ENCODE measurements at regions not wholly inside any gene's neighbourhood (a gene's known extent, or its start where the extent isn't known, plus 50 kb on each side); places are given as distances from the start of the nearest gene placed in this dataset.
"Not testable (repeated sequence)": the region's sequence is repeated elsewhere in the genome, so short reads cannot be mapped to it uniquely, and the experiment has no call there.

DNA sequence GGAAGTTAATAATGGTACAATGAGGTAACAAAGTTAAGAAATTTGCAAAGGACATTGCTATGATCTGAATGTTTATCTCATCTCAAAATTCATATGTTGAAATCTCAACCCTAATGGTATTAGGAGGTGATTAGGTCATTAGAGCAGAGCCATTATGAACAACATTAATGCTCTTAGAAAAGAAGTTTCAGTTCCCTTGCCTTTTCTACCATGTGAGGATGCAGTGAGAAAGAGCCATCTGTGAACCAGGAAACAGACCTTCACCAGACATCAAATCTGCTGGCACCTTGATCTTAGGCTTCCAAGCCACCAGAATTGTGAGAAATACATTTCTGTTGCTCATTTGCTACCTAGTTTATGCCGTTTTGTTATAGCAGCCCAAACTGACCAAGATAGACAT is 757.6 kb downstream of the NR4A2 start:
- Histone ChIP-seq H3K9me3 (ENCODE audit: low read depth, low read length) (no peaks in the 10 kb centered on the region), H3K27ac (no peak overlapping the region), H3K4me3 (no peak overlapping the region), H3K36me3 (ENCODE audit: insufficient read depth, low read length) (no peaks in the 10 kb centered on the region), H3K9ac (ENCODE audit: insufficient read length) (no peak overlapping the region)
- TF ChIP-seq EZH2 (IDR thresholded peaks at IDR 0.05) (no peak), FOXP2 (optimal IDR thresholded peaks at IDR 0.05; ENCODE audit: control extremely low read depth, extremely low read length, insufficient read depth) (no peak), POLR2AphosphoS5 (IDR thresholded peaks at IDR 0.05; ENCODE audit: borderline replicate concordance, low read depth, low read length) (no peak)
- no peak for DNase-seq (ENCODE audit: low read depth, low spot score)

DNA sequence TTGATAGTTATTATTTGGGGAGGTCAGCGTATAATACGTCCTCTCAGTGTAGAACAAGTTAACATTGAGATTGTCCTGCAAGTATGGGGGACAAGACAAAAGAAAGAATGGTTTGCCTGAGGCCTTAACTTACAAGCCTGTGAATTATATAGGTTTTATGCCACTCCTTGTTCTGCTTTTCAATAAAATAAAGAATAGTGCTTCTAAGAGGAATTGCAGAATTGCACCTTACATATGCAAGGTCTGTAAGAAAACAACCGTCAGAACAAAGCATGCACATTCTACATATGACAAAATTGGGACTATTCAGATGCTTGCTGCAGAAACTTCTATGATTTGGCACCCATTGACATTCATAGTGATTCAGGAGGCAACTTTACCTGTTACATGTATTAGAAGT is 785.0 kb downstream of the NR4A2 start:
- no peaks in the 10 kb centered on the region for H3K9me3 ChIP-seq (ENCODE audit: low read depth, low read length)
- H3K27ac ChIP-seq, result no peak overlapping the region
- TF ChIP-seq POLR2AphosphoS5 (IDR thresholded peaks at IDR 0.05; ENCODE audit: borderline replicate concordance, low read depth, low read length) (no peak), FOXP2 (optimal IDR thresholded peaks at IDR 0.05; ENCODE audit: control extremely low read depth, extremely low read length, insufficient read depth) (no peak), EZH2 (IDR thresholded peaks at IDR 0.05) (no peak)
- no peaks in the 10 kb centered on the region for H3K36me3 ChIP-seq (ENCODE audit: insufficient read depth, low read length)
- no peak overlapping the region for H3K4me3 ChIP-seq
- H3K9ac ChIP-seq (ENCODE audit: insufficient read length), result no peak overlapping the region
- DNase-seq (ENCODE audit: low read depth, low spot score), result no peak

DNA sequence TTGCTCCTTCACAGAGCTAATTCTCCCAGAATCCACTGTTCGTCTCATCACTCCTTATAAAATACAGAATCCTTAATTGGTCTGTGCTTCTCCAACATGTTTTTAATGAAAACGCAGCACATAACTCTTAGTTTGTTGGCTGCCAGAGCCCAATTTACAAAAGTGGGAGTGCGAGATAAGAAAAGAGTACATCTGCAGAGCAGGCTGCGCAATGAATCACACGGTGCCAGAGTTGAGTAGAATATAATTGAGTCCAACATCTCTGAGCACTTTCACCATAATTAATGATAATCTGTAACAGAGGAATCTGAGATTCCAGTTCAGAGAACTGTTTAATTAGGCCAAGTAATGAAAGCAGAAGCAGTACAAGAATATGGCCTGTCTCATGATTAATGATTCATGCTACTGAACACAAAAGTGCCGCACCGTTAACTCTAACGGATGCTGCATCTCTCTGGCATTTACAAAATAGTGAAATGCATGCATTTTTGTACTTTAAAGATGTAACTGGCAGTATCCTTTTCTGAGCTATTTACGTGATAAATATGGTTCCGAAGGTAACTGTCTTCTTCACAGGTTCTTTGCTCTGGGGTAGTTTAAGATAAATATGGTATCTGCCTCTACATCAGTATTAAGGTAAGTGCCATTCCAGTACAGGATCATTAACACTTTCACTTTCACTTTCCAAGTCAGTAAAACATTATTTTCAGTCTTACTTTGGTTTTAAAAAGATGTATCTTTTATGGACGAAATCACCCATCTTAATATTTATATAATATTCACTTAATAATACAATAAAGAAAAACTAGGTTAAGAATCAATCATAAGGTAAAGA is 785.6 kb downstream of the NR4A2 start:
- H3K9me3 ChIP-seq (ENCODE audit: low read depth, low read length), result no peaks in the 10 kb centered on the region
- no peaks in the 10 kb centered on the region for H3K36me3 ChIP-seq (ENCODE audit: insufficient read depth, low read length)
- H3K27ac ChIP-seq, result no peak overlapping the region
- DNase-seq (ENCODE audit: low read depth, low spot score), result no peak
- H3K9ac ChIP-seq (ENCODE audit: insufficient read length), result no peak overlapping the region
- TF ChIP-seq POLR2AphosphoS5 (IDR thresholded peaks at IDR 0.05; ENCODE audit: borderline replicate concordance, low read depth, low read length), result no peak
- TF ChIP-seq EZH2 (IDR thresholded peaks at IDR 0.05), result no peak
- TF ChIP-seq FOXP2 (optimal IDR thresholded peaks at IDR 0.05; ENCODE audit: control extremely low read depth, extremely low read length, insufficient read depth), result no peak
- no peak overlapping the region for H3K4me3 ChIP-seq

DNA sequence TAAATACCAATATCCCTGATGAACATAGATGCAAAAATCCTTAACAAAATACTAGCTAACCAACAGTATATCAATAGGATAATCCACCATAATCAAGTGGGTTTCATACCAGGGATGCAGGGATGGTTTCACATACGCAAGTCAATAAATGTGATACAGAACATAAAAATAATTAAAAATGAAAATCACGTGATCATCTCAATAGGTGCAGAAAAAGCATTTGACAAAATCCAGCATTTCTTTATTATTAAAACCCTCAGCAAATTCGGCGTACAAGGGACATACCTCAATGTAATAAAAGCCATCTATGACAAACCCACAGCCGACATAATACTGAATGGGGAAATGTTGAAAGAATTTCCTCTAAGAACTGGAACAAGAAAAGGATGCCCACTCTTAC is 793.5 kb downstream of the NR4A2 start:
- not testable (repeated sequence) for H3K36me3 ChIP-seq (ENCODE audit: insufficient read depth, low read length); H3K4me3 ChIP-seq; H3K9ac ChIP-seq (ENCODE audit: insufficient read length); H3K27ac ChIP-seq; DNase-seq (ENCODE audit: low read depth, low spot score); H3K9me3 ChIP-seq (ENCODE audit: low read depth, low read length)

DNA sequence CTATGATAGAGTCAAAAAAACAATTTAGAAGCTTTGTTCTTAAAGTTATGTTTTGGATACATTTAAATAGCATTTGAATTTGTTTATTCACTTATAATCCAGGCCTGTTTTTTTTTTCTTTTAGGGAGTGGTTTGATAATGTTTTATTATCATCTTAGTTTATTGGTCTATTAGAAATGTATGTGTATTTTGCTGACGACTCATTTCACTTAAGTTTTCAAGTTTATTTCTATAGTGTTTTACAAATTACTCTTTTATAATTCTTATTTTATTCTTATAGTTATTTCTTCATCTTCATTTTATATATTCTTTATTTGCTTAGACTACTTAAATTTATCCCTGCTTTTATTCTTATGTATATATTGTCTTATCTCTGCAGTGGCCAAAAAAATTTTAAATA is 804.5 kb downstream of the NR4A2 start:
- Histone ChIP-seq H3K9ac (ENCODE audit: insufficient read length) (no peak overlapping the region), H3K9me3 (ENCODE audit: low read depth, low read length) (no peaks in the 10 kb centered on the region), H3K4me3 (no peak overlapping the region), H3K27ac (no peak overlapping the region), H3K36me3 (ENCODE audit: insufficient read depth, low read length) (no peaks in the 10 kb centered on the region)
- TF ChIP-seq EZH2 (IDR thresholded peaks at IDR 0.05) (no peak), FOXP2 (optimal IDR thresholded peaks at IDR 0.05; ENCODE audit: control extremely low read depth, extremely low read length, insufficient read depth) (no peak), POLR2AphosphoS5 (IDR thresholded peaks at IDR 0.05; ENCODE audit: borderline replicate concordance, low read depth, low read length) (no peak)
- DNase-seq (ENCODE audit: low read depth, low spot score), result no peak

DNA sequence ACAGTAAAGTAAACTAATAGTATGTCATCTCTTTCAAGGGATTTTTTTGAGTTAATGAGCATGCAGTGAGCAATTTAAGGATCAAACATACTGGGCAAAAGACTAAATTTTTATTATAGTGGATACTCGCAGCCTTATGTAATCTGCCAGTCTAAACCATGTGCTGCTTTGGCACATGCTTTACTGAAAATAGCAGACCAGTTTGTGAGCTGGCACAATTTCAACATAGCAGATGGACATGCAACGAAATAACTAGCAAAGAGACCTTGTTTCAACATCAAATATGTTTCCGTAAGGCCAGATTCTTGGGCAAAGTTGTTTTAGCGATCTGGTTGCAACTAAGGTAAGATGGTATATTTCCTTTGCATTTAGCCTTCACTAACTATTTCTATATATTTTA is 807.3 kb downstream of the NR4A2 start:
- TF ChIP-seq EZH2 (IDR thresholded peaks at IDR 0.05), result no peak
- no peak for TF ChIP-seq FOXP2 (optimal IDR thresholded peaks at IDR 0.05; ENCODE audit: control extremely low read depth, extremely low read length, insufficient read depth)
- no peak for TF ChIP-seq POLR2AphosphoS5 (IDR thresholded peaks at IDR 0.05; ENCODE audit: borderline replicate concordance, low read depth, low read length)
- Histone ChIP-seq H3K36me3 (ENCODE audit: insufficient read depth, low read length) (no peaks in the 10 kb centered on the region), H3K9ac (ENCODE audit: insufficient read length) (no peak overlapping the region), H3K9me3 (ENCODE audit: low read depth, low read length) (no peaks in the 10 kb centered on the region), H3K27ac (no peak overlapping the region), H3K4me3 (no peak overlapping the region)
- no peak for DNase-seq (ENCODE audit: low read depth, low spot score)

DNA sequence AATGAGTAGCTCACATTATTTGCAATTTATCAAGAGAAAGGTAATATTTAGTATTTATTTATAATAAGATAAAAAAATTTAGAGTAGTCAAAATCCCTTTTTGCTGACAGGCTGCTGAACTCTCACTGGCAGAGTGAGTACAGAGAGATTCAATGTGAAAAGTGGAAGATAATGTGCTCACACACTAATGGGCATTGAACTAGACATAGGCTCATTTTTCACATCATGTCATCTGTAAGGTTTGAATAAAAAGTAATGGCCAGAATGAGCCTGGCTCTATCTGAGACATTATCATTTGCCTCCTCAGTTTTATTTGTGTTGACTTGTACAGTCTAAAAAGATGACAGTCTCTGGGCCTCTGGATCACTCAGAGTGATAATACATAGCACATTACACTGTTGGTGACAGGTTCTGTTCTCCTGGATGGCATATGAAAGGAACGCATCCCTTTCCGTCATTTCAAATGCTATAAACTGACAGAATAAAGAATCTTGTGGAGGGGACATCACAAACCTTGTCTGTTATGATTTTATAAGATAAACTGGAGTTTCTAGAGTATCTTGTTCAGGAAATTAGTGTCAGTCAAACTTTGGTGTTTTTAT is 812.9 kb downstream of the NR4A2 start:
- H3K27ac ChIP-seq, result no peak overlapping the region
- H3K4me3 ChIP-seq, result no peak overlapping the region
- H3K9me3 ChIP-seq (ENCODE audit: low read depth, low read length), result no peaks in the 10 kb centered on the region
- DNase-seq (ENCODE audit: low read depth, low spot score), result no peak
- TF ChIP-seq EZH2 (IDR thresholded peaks at IDR 0.05) (no peak), POLR2AphosphoS5 (IDR thresholded peaks at IDR 0.05; ENCODE audit: borderline replicate concordance, low read depth, low read length) (no peak), FOXP2 (optimal IDR thresholded peaks at IDR 0.05; ENCODE audit: control extremely low read depth, extremely low read length, insufficient read depth) (no peak)
- H3K9ac ChIP-seq (ENCODE audit: insufficient read length), result no peak overlapping the region
- H3K36me3 ChIP-seq (ENCODE audit: insufficient read depth, low read length), result no peaks in the 10 kb centered on the region

DNA sequence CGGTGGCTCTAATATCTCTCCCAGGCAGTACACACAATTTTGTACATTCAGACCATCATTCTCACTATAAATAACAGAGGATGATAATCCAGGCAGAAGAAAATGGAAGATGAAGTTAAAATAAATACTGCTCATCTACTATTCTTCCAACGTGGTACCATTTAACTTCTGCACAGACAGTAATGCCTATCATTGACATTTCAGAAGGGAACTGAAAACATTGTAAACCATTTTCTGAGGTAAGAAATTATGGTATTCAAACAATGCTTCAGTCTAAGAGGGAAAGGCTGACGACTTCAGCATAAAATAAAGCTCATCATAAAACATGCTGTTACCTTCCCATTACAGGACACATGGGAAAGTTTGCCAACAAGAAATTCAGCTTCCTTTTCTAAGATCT is 814.4 kb downstream of the NR4A2 start:
- Histone ChIP-seq H3K36me3 (ENCODE audit: insufficient read depth, low read length) (no peaks in the 10 kb centered on the region), H3K4me3 (no peak overlapping the region), H3K9ac (ENCODE audit: insufficient read length) (no peak overlapping the region), H3K9me3 (ENCODE audit: low read depth, low read length) (no peaks in the 10 kb centered on the region), H3K27ac (no peak overlapping the region)
- DNase-seq (ENCODE audit: low read depth, low spot score), result no peak
- no peak for TF ChIP-seq POLR2AphosphoS5 (IDR thresholded peaks at IDR 0.05; ENCODE audit: borderline replicate concordance, low read depth, low read length)
- no peak for TF ChIP-seq EZH2 (IDR thresholded peaks at IDR 0.05)
- TF ChIP-seq FOXP2 (optimal IDR thresholded peaks at IDR 0.05; ENCODE audit: control extremely low read depth, extremely low read length, insufficient read depth), result no peak

DNA sequence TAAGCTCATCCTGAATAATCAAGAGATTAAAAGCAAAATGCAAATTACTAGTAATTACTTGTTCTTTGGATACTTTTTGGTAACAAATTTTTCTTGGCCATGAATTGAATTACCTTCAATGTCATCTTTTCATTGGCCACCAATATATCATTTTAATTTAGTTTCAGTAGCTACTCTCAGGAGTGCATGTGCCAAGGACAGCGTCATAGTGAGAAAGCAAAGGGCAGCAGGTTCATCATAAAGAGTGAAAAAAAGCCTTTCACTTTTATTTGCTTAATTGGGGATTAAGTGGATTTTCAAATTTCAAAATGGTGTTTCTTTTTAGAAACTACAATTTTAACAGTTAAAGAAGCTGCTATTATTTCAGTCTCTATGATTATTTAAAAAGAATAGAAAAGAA is 815.2 kb downstream of the NR4A2 start:
- Histone ChIP-seq H3K27ac (no peak overlapping the region), H3K9me3 (ENCODE audit: low read depth, low read length) (no peaks in the 10 kb centered on the region), H3K36me3 (ENCODE audit: insufficient read depth, low read length) (no peaks in the 10 kb centered on the region), H3K4me3 (no peak overlapping the region), H3K9ac (ENCODE audit: insufficient read length) (no peak overlapping the region)
- TF ChIP-seq FOXP2 (optimal IDR thresholded peaks at IDR 0.05; ENCODE audit: control extremely low read depth, extremely low read length, insufficient read depth) (no peak), POLR2AphosphoS5 (IDR thresholded peaks at IDR 0.05; ENCODE audit: borderline replicate concordance, low read depth, low read length) (no peak), EZH2 (IDR thresholded peaks at IDR 0.05) (no peak)
- DNase-seq (ENCODE audit: low read depth, low spot score), result no peak
